ENCODE measurements at regions not wholly inside any gene's neighbourhood (a gene's known extent, or its start where the extent isn't known, plus 50 kb on each side); places are given as distances from the start of the nearest gene placed in this dataset.
"Not testable (repeated sequence)": the region's sequence is repeated elsewhere in the genome, so short reads cannot be mapped to it uniquely, and the experiment has no call there.

DNA sequence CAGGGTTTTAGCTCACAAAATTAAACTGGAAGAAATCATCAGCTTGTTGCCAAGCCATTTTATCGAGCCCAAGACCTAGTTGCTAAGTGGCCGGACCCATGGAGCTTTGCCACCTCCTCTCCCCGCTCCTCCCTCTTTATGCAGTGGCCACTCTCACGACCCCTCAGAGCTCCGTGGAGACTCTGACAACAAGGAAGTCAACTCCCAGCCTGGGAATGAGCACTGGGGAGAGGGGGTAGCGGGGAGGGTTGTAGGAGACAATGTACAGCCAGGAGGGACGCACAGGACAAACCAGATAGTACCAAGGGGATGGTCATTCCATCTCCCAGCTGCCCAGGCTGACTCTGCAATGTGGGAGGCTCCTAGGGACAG lies 250.9 kb downstream of the SIPA1L2 start:
- no peak for DNase-seq

GRCh38 chr1:232378266-232379062 lies 251.5 kb downstream of the SIPA1L2 start:
- no peak for DNase-seq

- no peak for DNase-seq
Measured at GRCh38 chr1:232377494-232377770, 252.5 kb downstream of the SIPA1L2 start.

DNA sequence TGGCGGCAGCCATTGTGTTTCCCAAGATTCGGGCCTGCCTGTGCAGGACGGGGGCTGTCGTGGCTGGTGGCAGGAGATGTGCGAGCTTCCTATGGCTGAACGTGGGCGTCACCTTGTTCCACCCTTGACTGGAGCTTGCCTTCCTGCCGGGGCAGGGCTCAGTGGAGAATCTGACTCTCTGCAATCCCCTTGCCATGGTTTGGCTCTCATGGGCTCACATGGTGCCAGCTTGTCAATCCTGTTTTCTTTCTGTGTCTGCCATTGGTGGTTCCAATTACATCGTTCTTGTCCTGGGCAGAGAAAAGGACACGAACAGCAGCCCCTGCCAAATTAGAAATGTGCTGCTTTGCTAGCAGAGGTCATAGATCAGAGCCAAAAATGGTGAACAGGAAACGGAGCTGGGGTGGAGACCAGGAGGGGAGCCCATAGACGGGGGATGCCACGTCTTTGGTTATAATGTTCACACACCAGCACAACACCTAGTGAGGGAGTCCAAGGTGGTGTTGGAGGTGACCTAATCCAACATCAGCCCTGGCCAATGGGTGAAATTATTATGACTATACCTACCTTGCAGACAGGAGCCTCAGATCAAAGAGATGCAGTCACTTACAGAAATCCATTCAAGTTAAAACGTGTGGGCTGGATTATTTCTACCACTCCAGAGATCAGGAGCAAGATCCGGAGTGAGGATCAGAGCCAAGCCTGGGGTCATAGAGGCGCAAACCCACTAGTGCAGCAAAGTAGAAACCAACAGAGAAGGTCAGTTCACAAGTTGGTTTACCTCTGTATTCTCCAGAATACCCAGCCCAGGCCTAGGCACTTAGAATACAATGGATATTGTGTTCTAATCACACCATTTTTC lies 253.1 kb downstream of the SIPA1L2 start:
- DNase-seq = no peak

GRCh38 chr1:232372841-232373440 lies 257.0 kb downstream of the SIPA1L2 start:
- DNase-seq = no peak

DNA sequence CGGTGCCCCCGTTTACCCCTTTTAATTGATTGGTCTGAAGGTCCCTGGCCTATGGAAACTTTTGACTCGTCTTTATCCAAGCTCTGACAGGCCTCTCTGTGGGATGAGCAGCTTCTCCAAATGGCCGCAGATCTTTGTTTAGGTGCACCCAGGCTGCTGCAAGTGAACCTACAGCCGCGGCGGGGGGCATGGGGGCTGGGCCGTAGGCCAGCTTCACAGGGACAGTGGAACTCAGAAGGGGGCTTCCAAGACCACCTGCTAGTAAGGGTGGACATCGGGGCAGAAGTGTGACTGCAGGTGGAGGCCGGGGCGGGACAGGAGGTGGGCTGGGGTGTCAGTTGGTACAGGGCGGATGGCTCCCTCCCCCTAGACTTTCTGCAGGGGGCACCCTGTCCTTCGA lies 257.5 kb downstream of the SIPA1L2 start:
- no peak for DNase-seq

- DNase-seq = no peak
Measured at GRCh38 chr1:232369451-232370296, 260.3 kb downstream of the SIPA1L2 start.

GRCh38 chr1:232368821-232369321 lies 261.1 kb downstream of the SIPA1L2 start:
- DNase-seq = no peak

DNA sequence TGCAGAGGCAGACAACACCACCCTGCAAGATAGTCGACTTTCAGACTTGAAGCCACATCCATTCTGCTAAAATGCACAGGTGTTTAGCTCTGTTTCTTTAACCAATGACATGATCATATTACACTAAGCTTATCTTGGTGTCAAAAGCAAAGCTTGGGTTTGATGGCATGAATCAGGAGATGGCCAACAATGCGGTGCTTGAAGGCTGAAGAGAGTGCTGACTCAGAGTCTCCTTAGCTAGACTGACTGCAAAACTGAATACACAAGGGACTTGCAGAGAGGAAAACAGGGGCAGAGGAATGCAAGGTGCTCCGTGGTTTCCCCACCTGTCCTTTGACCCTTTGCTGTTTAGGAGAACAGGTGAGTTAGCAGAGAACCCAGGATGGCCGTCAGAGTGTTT lies 262.6 kb downstream of the SIPA1L2 start:
- DNase-seq = no peak

DNA sequence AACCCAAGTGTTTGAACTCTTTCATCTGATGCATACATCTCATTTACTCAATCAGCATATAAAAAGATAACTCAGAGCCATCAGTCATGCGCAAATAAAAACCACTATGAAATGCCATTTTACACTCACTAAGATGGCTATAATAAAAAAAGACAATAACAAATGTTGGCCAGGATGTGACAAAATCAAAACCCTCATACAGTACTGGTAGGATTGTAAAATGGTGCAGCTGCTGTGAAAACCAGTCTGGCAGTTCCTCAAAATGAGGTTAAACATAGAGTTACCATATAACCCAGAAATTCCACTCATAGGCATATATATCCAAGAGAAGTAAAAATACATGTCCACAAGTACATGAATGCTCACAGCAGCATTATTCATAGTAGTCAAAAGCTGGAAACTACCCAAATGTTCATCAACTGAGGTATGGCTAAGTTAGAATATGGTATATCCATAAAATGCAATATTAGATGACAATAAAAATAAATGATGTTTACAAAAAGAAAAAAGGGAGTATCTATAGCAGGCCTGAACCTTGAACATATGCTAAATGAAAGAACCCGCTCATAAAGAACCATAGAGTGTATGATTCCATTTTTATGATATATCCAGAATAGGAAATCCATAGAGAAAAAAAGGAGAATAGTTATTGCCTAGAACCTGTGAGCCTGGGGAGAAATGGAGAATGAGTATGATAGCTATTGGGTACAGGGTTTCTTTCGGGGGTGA lies 265.1 kb downstream of the SIPA1L2 start:
- no peak for DNase-seq

DNA sequence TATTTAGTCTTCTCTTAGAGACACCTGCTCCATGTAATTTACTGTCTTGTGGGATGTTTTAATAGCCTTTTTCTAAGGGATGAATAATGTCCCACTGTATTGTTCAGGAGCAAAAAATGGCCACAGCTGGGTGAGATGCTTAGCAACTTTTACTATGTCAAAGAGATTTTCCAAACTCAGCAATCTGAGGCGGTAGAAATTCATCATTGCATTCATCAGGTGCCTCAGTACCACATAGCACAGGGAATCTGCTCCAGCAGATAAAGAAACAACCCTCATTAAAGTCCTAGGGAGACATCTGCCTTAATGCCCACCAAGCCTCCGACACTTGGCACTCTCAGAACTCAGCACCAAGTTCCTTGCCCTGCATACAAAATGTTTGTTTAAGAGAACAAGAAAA lies 266.9 kb downstream of the SIPA1L2 start:
- DNase-seq = no peak

DNA sequence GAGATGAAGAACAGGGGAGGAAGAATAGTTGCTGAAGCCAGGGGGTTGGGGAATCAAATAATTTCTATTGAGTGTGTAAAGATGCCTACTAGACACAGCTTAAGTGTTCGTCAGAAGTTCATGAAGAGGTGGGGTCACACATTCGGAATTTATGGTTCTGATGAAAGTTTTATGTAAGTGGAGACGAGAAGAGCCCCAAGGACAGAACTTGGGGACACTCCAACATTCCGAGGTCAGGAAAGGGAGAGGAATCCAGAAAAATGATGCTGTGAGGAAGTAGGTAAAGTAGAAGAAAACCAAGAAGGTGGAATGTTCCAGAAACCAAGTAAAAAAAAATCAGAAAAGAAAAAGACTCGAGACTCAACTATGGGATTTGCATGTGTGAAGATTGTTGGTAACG lies 272.5 kb downstream of the SIPA1L2 start:
- DNase-seq = no peak

GRCh38 chr1:232355162-232356006 lies 274.5 kb downstream of the SIPA1L2 start:
- DNase-seq = no peak

GRCh38 chr1:232353001-232353400 lies 276.9 kb downstream of the SIPA1L2 start:
- DNase-seq = no peak

DNA sequence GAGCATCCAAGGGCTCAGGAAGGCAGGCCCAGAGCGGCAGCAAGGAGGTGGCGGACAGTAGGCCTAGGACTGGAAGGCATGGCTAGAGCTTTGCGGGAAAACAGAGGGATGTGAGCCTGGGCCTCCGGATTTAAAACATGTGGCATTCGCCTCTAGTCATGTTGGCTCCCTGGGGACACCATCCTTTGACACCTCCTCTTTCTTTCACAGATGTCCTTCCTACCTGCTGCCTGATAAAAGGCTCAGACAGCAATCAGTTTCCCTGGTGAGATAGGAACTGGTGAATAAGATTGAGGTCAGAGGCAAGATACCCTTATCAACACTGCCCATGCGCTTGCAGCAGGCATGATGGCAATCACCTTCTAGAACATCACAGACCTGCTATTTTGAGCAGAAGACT lies 277.6 kb downstream of the SIPA1L2 start:
- no peak for DNase-seq

GRCh38 chr1:232351335-232351734 lies 278.6 kb downstream of the SIPA1L2 start:
- DNase-seq = no peak

DNA sequence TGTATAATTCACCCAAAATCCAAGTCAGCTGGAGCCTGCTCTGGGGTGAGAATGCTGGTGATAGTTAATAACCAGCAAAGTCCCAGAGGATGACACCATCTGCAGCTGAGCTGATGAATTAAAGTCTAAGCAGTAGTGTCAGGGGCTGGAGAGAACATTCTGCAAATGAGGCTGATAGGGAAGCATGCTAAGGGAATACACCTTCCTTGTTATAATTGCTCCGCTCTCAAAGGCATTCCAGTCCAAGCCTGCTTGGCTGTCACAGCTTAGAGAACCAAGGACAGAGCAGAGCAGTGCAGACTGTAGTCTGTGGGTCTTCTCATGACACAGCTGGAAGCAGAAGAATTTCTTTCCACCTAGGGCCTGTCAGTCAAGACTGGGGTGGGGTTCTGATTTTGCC lies 283.1 kb downstream of the SIPA1L2 start:
- no peak for DNase-seq

DNA sequence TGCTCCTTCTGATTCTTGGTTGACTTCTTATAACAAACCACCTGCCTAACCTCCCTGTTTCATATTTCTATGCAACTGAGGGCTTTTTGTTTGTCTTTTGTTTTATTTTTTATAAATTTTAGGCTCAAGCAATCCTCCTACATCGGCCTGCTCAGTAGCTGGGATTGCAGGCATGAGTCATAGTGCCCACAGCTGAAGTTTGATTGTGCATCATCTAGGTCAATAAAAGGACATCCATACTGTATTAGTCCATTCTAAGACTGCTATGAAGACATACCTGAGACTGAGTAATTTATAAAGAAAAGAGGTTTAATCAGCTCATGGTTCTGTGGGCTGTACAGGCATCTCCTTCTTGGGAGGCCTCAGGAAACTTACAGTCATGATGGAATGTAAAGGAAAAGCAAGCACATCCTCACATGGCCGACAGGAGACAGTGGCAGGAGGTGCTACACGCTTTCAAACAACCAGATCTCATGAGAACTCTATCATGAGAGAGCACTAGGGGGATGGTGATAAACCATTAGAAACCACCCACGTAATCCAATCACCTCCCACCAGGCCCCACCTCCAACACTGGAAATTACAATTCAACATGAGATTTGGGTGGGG lies 285.0 kb downstream of the SIPA1L2 start:
- no peak for DNase-seq

GRCh38 chr1:232344186-232344585 lies 285.7 kb downstream of the SIPA1L2 start:
- not testable (repeated sequence) for DNase-seq

DNA sequence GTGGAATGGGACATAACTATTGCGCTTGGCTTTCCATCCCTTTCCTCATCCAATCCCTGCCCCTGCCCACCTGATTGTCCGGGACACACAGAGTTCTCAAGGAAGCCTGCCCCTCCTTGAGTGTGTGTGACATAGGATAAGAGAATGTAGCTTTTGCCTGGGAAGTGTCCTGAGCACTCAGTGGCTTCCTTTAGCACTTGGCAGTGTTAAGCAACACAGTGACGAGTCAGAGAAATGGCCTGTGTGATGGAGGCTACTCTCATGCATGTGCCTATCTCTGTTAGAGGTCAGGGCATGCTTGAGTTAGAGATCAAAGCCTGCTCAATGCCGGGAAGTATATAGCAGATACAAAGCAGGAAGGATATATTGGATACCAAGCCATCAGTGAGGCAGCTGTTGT lies 289.5 kb downstream of the SIPA1L2 start:
- DNase-seq = no peak

- no peak for DNase-seq
Measured at GRCh38 chr1:232339073-232339472, 290.9 kb downstream of the SIPA1L2 start.

All from CD4-positive, alpha-beta T cell treated with Interleukin-4 for 1 hour (primary cell).